MG63 (cell line): ENCODE measurements at regions not wholly inside any gene's neighbourhood (a gene's known extent, or its start where the extent isn't known, plus 50 kb on each side); places are given as distances from the start of the nearest gene placed in this dataset.
"Not testable (repeated sequence)": the region's sequence is repeated elsewhere in the genome, so short reads cannot be mapped to it uniquely, and the experiment has no call there.

Experiments
- DNase-seq: peaks from one replicate; pipeline ENCODE4 v3.0.0-alpha.2; 2020
- H3K27me3 ChIP-seq: fragments of 250-450 bp; sonication (Bioruptor Pico); 2 replicates; pipeline ENCODE4 v1.5.1; 2020; ENCODE audit warnings: mild to moderate bottlenecking, moderate library complexity
- H3K36me3 ChIP-seq: fragments of 250-450 bp; sonication (Bioruptor Pico); 2 replicates; pipeline ENCODE4 v1.5.1; 2020; ENCODE audit warnings: mild to moderate bottlenecking, moderate library complexity
- H3K4me3 ChIP-seq: fragments of 250-450 bp; sonication (Bioruptor Pico); 2 replicates; pipeline ENCODE4 v1.5.1; 2020; ENCODE audit warnings: mild to moderate bottlenecking, moderate library complexity
- H3K9me3 ChIP-seq: fragments of 250-450 bp; sonication (Bioruptor Pico); 2 replicates; pipeline ENCODE4 v1.5.1; 2020; ENCODE audit warnings: mild to moderate bottlenecking, moderate library complexity

DNA sequence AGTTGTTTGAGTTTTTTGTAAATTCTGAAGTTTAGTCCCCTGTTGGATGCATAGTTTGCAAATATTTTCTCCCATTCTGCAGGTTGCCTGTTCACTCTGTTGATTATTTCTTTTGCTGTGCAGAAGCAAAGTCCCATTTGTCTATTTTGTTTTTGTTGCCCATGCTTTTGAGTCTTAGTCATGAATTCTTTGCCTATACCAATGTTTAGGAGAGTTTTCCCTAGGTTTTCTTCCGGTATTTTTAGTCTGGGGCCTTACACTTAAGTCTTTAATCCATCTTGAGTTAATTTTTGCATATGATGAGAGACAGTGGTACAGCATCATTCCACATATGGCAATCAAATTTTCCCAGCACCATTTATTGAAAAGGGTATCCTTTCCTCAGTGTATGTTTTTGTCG lies 405.8 kb upstream of the RPS6KA3 start:
- DNase-seq, result no peak
- H3K27me3 ChIP-seq, result no peaks in the 10 kb centered on the region
- no peaks in the 10 kb centered on the region for H3K9me3 ChIP-seq

DNA sequence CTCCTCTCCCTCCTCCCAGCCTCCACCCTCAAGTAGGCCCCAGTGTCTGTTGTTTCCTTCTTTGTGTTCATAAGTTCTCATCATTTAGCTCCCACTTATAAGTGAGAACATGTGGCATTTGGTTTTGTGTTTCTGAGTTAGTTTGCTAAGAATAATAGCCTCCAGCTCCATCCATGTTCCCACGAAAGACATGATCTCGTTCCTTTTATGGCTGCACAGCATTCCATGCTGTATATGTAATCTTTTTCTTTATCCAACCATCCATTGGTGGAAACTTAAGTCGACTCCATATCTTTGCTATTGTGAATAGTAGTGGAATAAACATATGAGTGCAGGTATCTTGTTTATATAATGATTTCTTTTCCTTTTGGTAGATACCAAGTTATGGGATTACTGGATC lies 405.0 kb upstream of the RPS6KA3 start:
- H3K27me3 ChIP-seq, DNase-seq: not testable (repeated sequence)

More for the DNA sequence above, 405.8 kb upstream of the RPS6KA3 start:
- Histone ChIP-seq H3K36me3 (no peaks in the 10 kb centered on the region), H3K4me3 (no peak overlapping the region)

GRCh38 chrX:20670611-20671010 lies 403.9 kb upstream of the RPS6KA3 start:
- Histone ChIP-seq H3K27me3 (no peaks in the 10 kb centered on the region), H3K4me3 (no peak overlapping the region), H3K9me3 (no peaks in the 10 kb centered on the region), H3K36me3 (no peaks in the 10 kb centered on the region)
- no peak for DNase-seq

More for the DNA sequence above, 405.0 kb upstream of the RPS6KA3 start:
- not testable (repeated sequence) for H3K4me3 ChIP-seq, H3K36me3 ChIP-seq, H3K9me3 ChIP-seq

DNA sequence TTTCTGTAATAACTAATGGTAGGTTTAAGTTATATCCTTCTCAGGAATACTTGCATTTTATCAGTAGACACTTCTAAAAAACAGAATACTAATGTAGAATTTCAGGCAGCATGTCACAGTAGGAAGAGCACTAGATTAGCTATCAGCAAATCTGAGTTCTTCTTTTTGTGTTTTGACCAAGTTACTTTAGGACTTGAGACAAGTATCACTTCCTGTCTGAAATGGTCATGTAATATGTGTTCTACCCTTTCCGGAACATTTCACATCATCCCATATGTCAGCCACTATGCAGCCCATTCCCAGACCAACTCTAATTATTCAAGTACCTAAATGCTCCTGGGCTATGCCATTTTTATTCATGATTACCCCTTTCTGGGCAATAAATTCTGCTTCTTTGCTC lies 401.8 kb upstream of the RPS6KA3 start:
- Histone ChIP-seq H3K36me3 (no peaks in the 10 kb centered on the region), H3K27me3 (no peaks in the 10 kb centered on the region), H3K4me3 (no peak overlapping the region), H3K9me3 (no peaks in the 10 kb centered on the region)
- DNase-seq, result no peak

DNA sequence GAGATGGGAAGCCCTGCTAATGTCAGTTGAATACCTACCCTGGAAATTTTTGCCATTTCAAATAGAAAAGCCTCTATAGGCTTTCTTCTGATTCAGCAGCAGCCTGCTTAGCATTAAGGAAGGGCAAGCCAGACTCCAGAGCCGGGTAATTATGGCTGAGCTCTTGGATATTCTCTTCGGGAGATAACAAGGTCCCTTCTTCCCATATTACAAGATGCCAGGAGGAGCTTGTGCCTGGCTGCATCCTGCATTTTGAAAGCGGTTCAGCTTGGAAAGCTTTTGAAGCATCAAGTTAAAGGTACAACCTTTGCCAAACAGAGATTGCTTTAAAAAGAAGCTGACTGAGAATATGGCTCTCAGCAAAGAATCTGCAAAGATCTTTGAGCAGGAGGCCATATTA lies 399.6 kb upstream of the RPS6KA3 start:
- Histone ChIP-seq H3K9me3 (no peaks in the 10 kb centered on the region), H3K36me3 (no peaks in the 10 kb centered on the region)

GRCh38 chrX:20665481-20665880 lies 398.8 kb upstream of the RPS6KA3 start:
- no peaks in the 10 kb centered on the region for H3K36me3 ChIP-seq
- H3K27me3 ChIP-seq, result no peaks in the 10 kb centered on the region
- H3K9me3 ChIP-seq, result no peaks in the 10 kb centered on the region
- no peak for DNase-seq
- no peak overlapping the region for H3K4me3 ChIP-seq

More for the DNA sequence above, 399.6 kb upstream of the RPS6KA3 start:
- H3K4me3 ChIP-seq, result no peak overlapping the region
- H3K27me3 ChIP-seq, result no peaks in the 10 kb centered on the region
- no peak for DNase-seq

- Histone ChIP-seq H3K27me3 (no peaks in the 10 kb centered on the region), H3K4me3 (no peak overlapping the region), H3K9me3 (no peaks in the 10 kb centered on the region), H3K36me3 (no peaks in the 10 kb centered on the region)
- no peak for DNase-seq
Observed at GRCh38 chrX:20664774-20665173, 398.1 kb upstream of the RPS6KA3 start.

- Histone ChIP-seq H3K9me3 (no peaks in the 10 kb centered on the region), H3K4me3 (no peak overlapping the region), H3K36me3 (no peaks in the 10 kb centered on the region), H3K27me3 (no peaks in the 10 kb centered on the region)
- DNase-seq, result no peak
Observed at GRCh38 chrX:20664131-20664530, 397.4 kb upstream of the RPS6KA3 start.

GRCh38 chrX:20663336-20663735 lies 396.6 kb upstream of the RPS6KA3 start:
- DNase-seq, result no peak
- H3K4me3 ChIP-seq, result no peak overlapping the region
- H3K27me3 ChIP-seq, result no peaks in the 10 kb centered on the region
- no peaks in the 10 kb centered on the region for H3K36me3 ChIP-seq
- no peaks in the 10 kb centered on the region for H3K9me3 ChIP-seq

DNA sequence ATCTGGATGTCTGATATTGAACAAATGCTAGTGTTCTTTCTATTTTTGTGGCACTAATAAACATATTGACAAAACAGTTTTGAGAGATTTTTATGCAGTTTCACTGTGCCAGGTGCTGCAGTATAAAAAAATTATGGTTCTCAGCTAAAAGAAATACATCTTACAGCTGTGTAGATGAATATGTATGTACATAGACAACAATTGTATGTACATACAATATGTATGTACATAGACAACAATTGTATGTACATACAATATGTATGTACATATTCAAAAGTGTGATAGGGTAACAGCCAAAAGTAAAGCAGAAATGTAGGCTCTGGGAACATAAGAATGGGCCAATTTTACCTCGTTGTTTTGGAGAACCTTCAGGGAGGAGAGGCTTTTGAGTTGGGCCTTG lies 390.0 kb upstream of the RPS6KA3 start:
- Histone ChIP-seq H3K9me3 (no peaks in the 10 kb centered on the region), H3K4me3 (no peak overlapping the region), H3K36me3 (no peaks in the 10 kb centered on the region), H3K27me3 (no peaks in the 10 kb centered on the region)
- no peak for DNase-seq

- Histone ChIP-seq H3K27me3 (no peaks in the 10 kb centered on the region), H3K9me3 (no peaks in the 10 kb centered on the region), H3K4me3 (no peak overlapping the region), H3K36me3 (no peaks in the 10 kb centered on the region)
- DNase-seq, result no peak
Observed at GRCh38 chrX:20654596-20655106, 387.9 kb upstream of the RPS6KA3 start.

GRCh38 chrX:20653070-20653469 lies 386.4 kb upstream of the RPS6KA3 start:
- DNase-seq, result no peak
- H3K36me3 ChIP-seq, result no peaks in the 10 kb centered on the region
- no peaks in the 10 kb centered on the region for H3K27me3 ChIP-seq
- H3K9me3 ChIP-seq, result no peaks in the 10 kb centered on the region
- H3K4me3 ChIP-seq, result no peak overlapping the region

- Histone ChIP-seq H3K4me3 (no peak overlapping the region), H3K36me3 (no peaks in the 10 kb centered on the region), H3K9me3 (no peaks in the 10 kb centered on the region), H3K27me3 (no peaks in the 10 kb centered on the region)
- DNase-seq, result no peak
Observed at GRCh38 chrX:20641954-20642353, 375.2 kb upstream of the RPS6KA3 start.

DNA sequence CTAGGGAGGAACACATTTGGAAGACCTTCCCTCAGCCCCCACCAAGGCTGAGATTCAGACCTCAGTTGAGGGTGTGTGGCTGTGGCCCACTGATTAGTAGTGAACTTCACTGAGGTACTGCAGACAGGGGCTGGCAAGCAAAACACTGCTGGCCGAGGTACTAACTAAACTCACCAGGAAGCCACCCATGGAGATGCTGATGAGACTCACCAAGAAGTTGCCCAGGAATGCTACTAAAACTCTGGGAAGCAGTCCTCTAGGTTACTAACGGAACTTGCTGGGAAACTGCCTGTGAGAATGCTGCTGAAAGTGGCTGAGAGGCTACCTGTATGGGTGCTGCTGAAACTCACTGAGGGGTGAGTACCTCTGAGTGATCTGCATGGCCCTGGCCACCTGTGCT lies 372.4 kb upstream of the RPS6KA3 start:
- H3K9me3 ChIP-seq, result no peaks in the 10 kb centered on the region
- no peaks in the 10 kb centered on the region for H3K27me3 ChIP-seq
- no peaks in the 10 kb centered on the region for H3K36me3 ChIP-seq
- H3K4me3 ChIP-seq, result no peak overlapping the region
- no peak for DNase-seq

DNA sequence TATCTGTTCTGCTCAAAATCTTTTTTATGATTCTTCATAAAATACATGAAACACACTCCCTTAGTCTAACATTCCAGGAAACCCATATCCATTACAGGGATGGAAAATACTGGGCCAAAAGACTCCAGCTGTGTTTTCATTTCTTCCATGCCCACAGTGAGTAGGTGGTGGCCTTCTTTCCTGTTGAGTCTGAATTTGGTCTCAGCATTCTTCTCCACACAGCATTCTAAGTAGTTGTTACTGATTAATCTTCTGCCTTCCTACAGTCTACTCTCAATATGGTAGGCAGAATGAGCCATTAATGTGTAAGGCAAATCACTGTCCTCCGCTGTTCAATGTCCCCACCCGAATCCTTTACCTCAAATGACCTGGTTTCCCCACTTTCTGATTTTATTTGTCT lies 370.6 kb upstream of the RPS6KA3 start:
- no peaks in the 10 kb centered on the region for H3K27me3 ChIP-seq
- H3K36me3 ChIP-seq, result no peaks in the 10 kb centered on the region
- DNase-seq, result no peak
- no peaks in the 10 kb centered on the region for H3K9me3 ChIP-seq
- H3K4me3 ChIP-seq, result no peak overlapping the region

GRCh38 chrX:20633451-20633850 lies 366.7 kb upstream of the RPS6KA3 start:
- DNase-seq, result no peak
- no peak overlapping the region for H3K4me3 ChIP-seq
- no peaks in the 10 kb centered on the region for H3K27me3 ChIP-seq
- no peaks in the 10 kb centered on the region for H3K9me3 ChIP-seq
- no peaks in the 10 kb centered on the region for H3K36me3 ChIP-seq

- no peak for DNase-seq
- Histone ChIP-seq H3K4me3 (no peak overlapping the region), H3K27me3 (no peaks in the 10 kb centered on the region), H3K9me3 (no peaks in the 10 kb centered on the region), H3K36me3 (no peaks in the 10 kb centered on the region)
Observed at GRCh38 chrX:20623448-20623847, 356.7 kb upstream of the RPS6KA3 start.

- no peaks in the 10 kb centered on the region for H3K27me3 ChIP-seq
- peak; percentile 10 for DNase-seq
- H3K9me3 ChIP-seq, result no peaks in the 10 kb centered on the region
- H3K36me3 ChIP-seq, result no peaks in the 10 kb centered on the region
- no peak overlapping the region for H3K4me3 ChIP-seq
Observed at GRCh38 chrX:20620306-20620705, 353.6 kb upstream of the RPS6KA3 start.

- no peaks in the 10 kb centered on the region for H3K9me3 ChIP-seq
- no peak for DNase-seq
- no peak overlapping the region for H3K4me3 ChIP-seq
- no peaks in the 10 kb centered on the region for H3K36me3 ChIP-seq
- no peaks in the 10 kb centered on the region for H3K27me3 ChIP-seq
Observed at GRCh38 chrX:20609916-20610415, 343.3 kb upstream of the RPS6KA3 start.
